ENCODE measurements at regions not wholly inside any gene's neighbourhood (a gene's known extent, or its start where the extent isn't known, plus 50 kb on each side); places are given as distances from the start of the nearest gene placed in this dataset.

DNA sequence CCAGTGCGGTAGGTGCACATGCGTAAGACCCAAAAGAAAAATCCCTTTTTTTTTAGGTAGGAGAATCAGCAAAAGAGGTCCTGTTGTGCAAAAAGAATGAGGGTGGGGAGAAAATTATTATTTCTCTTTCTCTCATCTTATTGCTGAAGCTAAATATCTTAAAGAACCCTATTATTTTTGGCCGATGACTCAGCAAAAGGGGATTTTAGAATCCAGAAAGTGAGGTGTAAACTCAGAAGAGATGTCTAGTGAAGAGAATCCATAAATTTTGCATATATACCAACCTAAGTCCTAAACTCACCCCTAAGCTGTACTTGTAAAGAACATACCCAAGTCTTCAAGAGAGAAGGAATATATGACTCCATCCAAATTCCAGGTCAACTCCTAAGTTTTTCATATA lies 386.3 kb upstream of the ZNF717 start:
- no peak overlapping the region for H3K27ac ChIP-seq (ENCODE audit: low read depth, low read length, poor library complexity, severe bottlenecking)
- no peak for TF ChIP-seq EZH2phosphoT487 (IDR thresholded peaks at IDR 0.05; ENCODE audit: borderline replicate concordance, low read depth, low read length)
- TF ChIP-seq, protein P1, sequence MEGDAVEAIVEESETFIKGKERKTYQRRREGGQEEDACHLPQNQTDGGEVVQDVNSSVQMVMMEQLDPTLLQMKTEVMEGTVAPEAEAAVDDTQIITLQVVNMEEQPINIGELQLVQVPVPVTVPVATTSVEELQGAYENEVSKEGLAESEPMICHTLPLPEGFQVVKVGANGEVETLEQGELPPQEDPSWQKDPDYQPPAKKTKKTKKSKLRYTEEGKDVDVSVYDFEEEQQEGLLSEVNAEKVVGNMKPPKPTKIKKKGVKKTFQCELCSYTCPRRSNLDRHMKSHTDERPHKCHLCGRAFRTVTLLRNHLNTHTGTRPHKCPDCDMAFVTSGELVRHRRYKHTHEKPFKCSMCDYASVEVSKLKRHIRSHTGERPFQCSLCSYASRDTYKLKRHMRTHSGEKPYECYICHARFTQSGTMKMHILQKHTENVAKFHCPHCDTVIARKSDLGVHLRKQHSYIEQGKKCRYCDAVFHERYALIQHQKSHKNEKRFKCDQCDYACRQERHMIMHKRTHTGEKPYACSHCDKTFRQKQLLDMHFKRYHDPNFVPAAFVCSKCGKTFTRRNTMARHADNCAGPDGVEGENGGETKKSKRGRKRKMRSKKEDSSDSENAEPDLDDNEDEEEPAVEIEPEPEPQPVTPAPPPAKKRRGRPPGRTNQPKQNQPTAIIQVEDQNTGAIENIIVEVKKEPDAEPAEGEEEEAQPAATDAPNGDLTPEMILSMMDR (conservative IDR thresholded peaks at IDR 0.05; ENCODE audit: low read length), result no peak
- CTCF ChIA-PET (ENCODE audit: unreplicated experiment), result no interaction called here
- H3K4me3 ChIP-seq (ENCODE audit: low read depth, low read length, poor library complexity, severe bottlenecking), result no peak overlapping the region
- H3K79me2 ChIP-seq (ENCODE audit: insufficient read depth, low read depth, low read length), result no peaks in the 10 kb centered on the region
- BruUV-seq (replicated peaks), result no TSS peak
- no peaks in the 10 kb centered on the region for H4K20me1 ChIP-seq (ENCODE audit: insufficient read depth, low read length)
- H3K4me1 ChIP-seq (ENCODE audit: insufficient read depth, low read length, poor library complexity, severe bottlenecking), result no peaks in the 10 kb centered on the region
- POLR2A ChIA-PET, result no interaction called here
- H3K9me2 ChIP-seq (ENCODE audit: insufficient read depth, low read length), result no peaks in the 10 kb centered on the region
- H3K4me2 ChIP-seq (ENCODE audit: low read length), result no peak overlapping the region
- no peak overlapping the region for H2AFZ ChIP-seq (ENCODE audit: low read length)
- H3K9me3 ChIP-seq (ENCODE audit: low read length), result no peaks in the 10 kb centered on the region
- intact Hi-C loops (cut with micrococcal nuclease; ENCODE audit: unreplicated experiment), result no loop called here
- H3K36me3 ChIP-seq (ENCODE audit: insufficient read depth, low read length), result no peaks in the 10 kb centered on the region
- DNase-seq (ENCODE audit: low spot score), result no peak

DNA sequence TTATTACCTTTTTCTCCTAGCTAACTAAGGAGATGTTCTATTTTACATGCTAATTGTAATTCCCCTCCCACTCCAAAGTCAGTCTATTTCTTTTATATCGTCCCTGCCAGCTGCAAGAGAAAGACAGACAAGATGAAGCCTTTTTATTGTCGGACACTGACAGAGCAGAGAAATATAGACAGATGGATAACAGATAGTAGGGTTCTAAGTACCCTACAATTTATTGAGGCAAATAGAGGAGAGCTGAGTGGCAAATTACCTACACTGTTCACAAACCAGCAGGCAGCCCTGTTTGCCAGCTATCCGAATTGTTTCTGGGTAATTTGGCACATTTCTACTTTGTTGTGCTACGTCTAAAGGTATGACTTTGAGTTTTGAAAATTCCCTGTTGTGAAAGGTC lies 392.3 kb upstream of the ZNF717 start:
- Histone ChIP-seq H3K4me2 (ENCODE audit: low read length) (no peak overlapping the region), H3K79me2 (ENCODE audit: insufficient read depth, low read depth, low read length) (no peaks in the 10 kb centered on the region), H3K27ac (ENCODE audit: low read depth, low read length, poor library complexity, severe bottlenecking) (no peak overlapping the region), H2AFZ (ENCODE audit: low read length) (no peak overlapping the region), H3K9me3 (ENCODE audit: low read length) (no peaks in the 10 kb centered on the region), H3K4me1 (ENCODE audit: insufficient read depth, low read length, poor library complexity, severe bottlenecking) (no peaks in the 10 kb centered on the region), H3K9me2 (ENCODE audit: insufficient read depth, low read length) (no peaks in the 10 kb centered on the region), H3K36me3 (ENCODE audit: insufficient read depth, low read length) (no peaks in the 10 kb centered on the region), H3K4me3 (ENCODE audit: low read depth, low read length, poor library complexity, severe bottlenecking) (no peak overlapping the region), H4K20me1 (ENCODE audit: insufficient read depth, low read length) (no peaks in the 10 kb centered on the region)
- POLR2A ChIA-PET, result interaction anchor here (0.9 kb wide), 1 partner anchor 48 kb away, joined by 3 read pairs; no protein-coding TSS in a partner anchor
- TF ChIP-seq EZH2phosphoT487 (IDR thresholded peaks at IDR 0.05; ENCODE audit: borderline replicate concordance, low read depth, low read length), result no peak
- CTCF ChIA-PET (ENCODE audit: unreplicated experiment), result no interaction called here
- DNase-seq (ENCODE audit: low spot score), result no peak
- intact Hi-C loops (cut with micrococcal nuclease; ENCODE audit: unreplicated experiment), result no loop called here
- no TSS peak for BruUV-seq (replicated peaks)

DNA sequence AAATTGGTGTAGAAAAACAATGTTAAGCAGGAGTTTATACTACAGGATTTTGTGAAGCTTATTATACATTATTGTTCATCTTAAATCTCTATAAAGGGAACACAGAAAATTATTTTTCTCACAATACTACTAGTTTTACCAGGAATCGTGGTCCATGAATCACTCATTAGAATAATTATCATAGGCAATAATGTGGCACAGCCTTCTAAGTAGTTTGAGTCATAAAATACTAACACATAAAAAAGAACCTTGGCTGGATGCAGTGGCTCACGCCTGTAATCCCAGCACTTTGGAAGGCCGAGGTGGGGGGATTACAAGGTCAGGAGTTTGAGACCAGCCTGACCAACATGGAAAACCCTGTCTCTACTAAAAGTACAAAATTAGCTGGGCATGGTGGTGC lies 393.1 kb upstream of the ZNF717 start:
- Histone ChIP-seq H3K4me3 (ENCODE audit: low read depth, low read length, poor library complexity, severe bottlenecking) (no peak overlapping the region), H2AFZ (ENCODE audit: low read length) (no peak overlapping the region), H3K9me2 (ENCODE audit: insufficient read depth, low read length) (no peaks in the 10 kb centered on the region), H3K79me2 (ENCODE audit: insufficient read depth, low read depth, low read length) (no peaks in the 10 kb centered on the region), H3K27ac (ENCODE audit: low read depth, low read length, poor library complexity, severe bottlenecking) (no peak overlapping the region), H3K4me1 (ENCODE audit: insufficient read depth, low read length, poor library complexity, severe bottlenecking) (no peaks in the 10 kb centered on the region), H3K4me2 (ENCODE audit: low read length) (no peak overlapping the region), H3K36me3 (ENCODE audit: insufficient read depth, low read length) (no peaks in the 10 kb centered on the region), H4K20me1 (ENCODE audit: insufficient read depth, low read length) (no peaks in the 10 kb centered on the region), H3K9me3 (ENCODE audit: low read length) (no peaks in the 10 kb centered on the region)
- BruUV-seq (replicated peaks), result no TSS peak
- TF ChIP-seq, protein P1 (conservative IDR thresholded peaks at IDR 0.05; ENCODE audit: low read length), result no peak
- no peak for TF ChIP-seq EZH2phosphoT487 (IDR thresholded peaks at IDR 0.05; ENCODE audit: borderline replicate concordance, low read depth, low read length)
- ChIA-PET CTCF (ENCODE audit: unreplicated experiment) (no interaction called here), POLR2A (interaction anchor here (0.5 to 0.9 kb wide), 2 partner anchors 47 to 154 kb away, joined by 3 to 4 read pairs; no protein-coding TSS in a partner anchor)
- DNase-seq (ENCODE audit: low spot score), result no peak
- intact Hi-C loops (cut with micrococcal nuclease; ENCODE audit: unreplicated experiment), result no loop called here
